Transverse colon (tissue), 3 donors: ENCODE measurements at regions not wholly inside any gene's neighbourhood (a gene's known extent, or its start where the extent isn't known, plus 50 kb on each side); places are given as distances from the start of the nearest gene placed in this dataset.

ENCODE experiments used
- EP300 ChIP-seq: sonication (generic); formaldehyde crosslinking; IDR thresholded peaks from one replicate; pipeline ENCODE4 v1.6.1; 2017; ENCODE audit warnings: antibody characterized with exemption, low read depth
- TF ChIP-seq, protein P1 (sequence below), 5 experiments: fragments of 200-600 bp in 3 of 5; fragments of 450-650 bp in 2 of 5; sonication (generic) in 3 of 5; IDR thresholded peaks; 1 replicate in 2 of 5; 2 replicates in 3 of 5; pipeline ENCODE4 v1.5.1; 2016 to 2017; ENCODE audit warnings: antibody characterized with exemption in 5 of 5, inconsistent platforms in 3 of 5, mild to moderate bottlenecking in 2 of 5, moderate library complexity in 1 of 5

DNA sequence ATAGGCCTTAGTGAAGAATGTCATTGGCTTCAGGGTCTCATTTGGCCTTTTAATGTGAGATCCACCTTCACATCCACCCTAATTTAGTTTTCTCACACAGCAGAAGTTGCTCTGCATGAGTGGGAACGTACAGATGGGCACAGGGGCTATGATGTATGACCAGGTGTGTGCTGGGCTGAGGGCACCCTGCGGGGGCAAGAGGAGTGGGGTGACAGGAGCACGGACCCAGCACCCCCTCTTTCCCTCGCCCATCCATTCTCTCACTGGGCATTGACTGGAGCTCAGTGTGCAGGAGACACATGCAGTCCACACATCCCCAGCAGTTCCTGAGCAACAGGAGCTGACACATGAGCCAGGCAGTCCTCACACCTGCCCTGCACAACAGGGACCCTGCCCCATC lies 95.1 kb upstream of the PPP2R2D start:
- TF ChIP-seq, protein P1, sequence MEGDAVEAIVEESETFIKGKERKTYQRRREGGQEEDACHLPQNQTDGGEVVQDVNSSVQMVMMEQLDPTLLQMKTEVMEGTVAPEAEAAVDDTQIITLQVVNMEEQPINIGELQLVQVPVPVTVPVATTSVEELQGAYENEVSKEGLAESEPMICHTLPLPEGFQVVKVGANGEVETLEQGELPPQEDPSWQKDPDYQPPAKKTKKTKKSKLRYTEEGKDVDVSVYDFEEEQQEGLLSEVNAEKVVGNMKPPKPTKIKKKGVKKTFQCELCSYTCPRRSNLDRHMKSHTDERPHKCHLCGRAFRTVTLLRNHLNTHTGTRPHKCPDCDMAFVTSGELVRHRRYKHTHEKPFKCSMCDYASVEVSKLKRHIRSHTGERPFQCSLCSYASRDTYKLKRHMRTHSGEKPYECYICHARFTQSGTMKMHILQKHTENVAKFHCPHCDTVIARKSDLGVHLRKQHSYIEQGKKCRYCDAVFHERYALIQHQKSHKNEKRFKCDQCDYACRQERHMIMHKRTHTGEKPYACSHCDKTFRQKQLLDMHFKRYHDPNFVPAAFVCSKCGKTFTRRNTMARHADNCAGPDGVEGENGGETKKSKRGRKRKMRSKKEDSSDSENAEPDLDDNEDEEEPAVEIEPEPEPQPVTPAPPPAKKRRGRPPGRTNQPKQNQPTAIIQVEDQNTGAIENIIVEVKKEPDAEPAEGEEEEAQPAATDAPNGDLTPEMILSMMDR (IDR thresholded peaks at IDR 0.05), result no peak
- TF ChIP-seq EP300, result no peak
